A549 (cell line): ENCODE measurements at regions not wholly inside any gene's neighbourhood (a gene's known extent, or its start where the extent isn't known, plus 50 kb on each side); places are given as distances from the start of the nearest gene placed in this dataset.
"Not testable (repeated sequence)": the region's sequence is repeated elsewhere in the genome, so short reads cannot be mapped to it uniquely, and the experiment has no call there.

Experiments
- EP300 ChIP-seq, 2 experiments: fragments of >200 bp; sonication (Bioruptor Twin); formaldehyde crosslinking; IDR thresholded peaks; 2 replicates in 1 of 2; 3 replicates in 1 of 2; pipeline ENCODE4 v1.6.1; 2016 to 2017
- HDAC2 ChIP-seq: fragments of 200-600 bp; sonication (generic); IDR thresholded peaks from 2 replicates; pipeline ENCODE4 v1.6.1; 2016
- RFX5 ChIP-seq: fragments of 450-650 bp; IDR thresholded peaks from 2 replicates; pipeline ENCODE4 v1.7.1; 2014; ENCODE audit warnings: antibody characterized with exemption, mild to moderate bottlenecking, moderate library complexity
- TF ChIP-seq, protein P1 (sequence below): fragments of 450-650 bp; IDR thresholded peaks from 2 replicates; pipeline ENCODE4 v1.6.1; 2014; ENCODE audit warnings: antibody characterized with exemption
- TF ChIP-seq, protein P2 (sequence below): fragments of >200 bp; sonication (Bioruptor Twin); formaldehyde crosslinking; IDR thresholded peaks from 3 replicates; pipeline ENCODE4 v1.5.1; 2016
- TF ChIP-seq, protein P3 (sequence below): fragments of 200-600 bp; sonication (generic); IDR thresholded peaks from 2 replicates; pipeline ENCODE4 v1.6.1; 2016; ENCODE audit warnings: antibody characterized with exemption, mild to moderate bottlenecking, moderate library complexity

GRCh38 chr2:91844451-91844825 is 3026.8 kb upstream of the TEKT4 start:
- not testable (repeated sequence) for TF ChIP-seq EP300 (IDR thresholded peaks at IDR 0.05); RFX5; HDAC2
- TF ChIP-seq, protein P1, sequence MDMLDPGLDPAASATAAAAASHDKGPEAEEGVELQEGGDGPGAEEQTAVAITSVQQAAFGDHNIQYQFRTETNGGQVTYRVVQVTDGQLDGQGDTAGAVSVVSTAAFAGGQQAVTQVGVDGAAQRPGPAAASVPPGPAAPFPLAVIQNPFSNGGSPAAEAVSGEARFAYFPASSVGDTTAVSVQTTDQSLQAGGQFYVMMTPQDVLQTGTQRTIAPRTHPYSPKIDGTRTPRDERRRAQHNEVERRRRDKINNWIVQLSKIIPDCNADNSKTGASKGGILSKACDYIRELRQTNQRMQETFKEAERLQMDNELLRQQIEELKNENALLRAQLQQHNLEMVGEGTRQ = not testable (repeated sequence)
- TF ChIP-seq, protein P2, sequence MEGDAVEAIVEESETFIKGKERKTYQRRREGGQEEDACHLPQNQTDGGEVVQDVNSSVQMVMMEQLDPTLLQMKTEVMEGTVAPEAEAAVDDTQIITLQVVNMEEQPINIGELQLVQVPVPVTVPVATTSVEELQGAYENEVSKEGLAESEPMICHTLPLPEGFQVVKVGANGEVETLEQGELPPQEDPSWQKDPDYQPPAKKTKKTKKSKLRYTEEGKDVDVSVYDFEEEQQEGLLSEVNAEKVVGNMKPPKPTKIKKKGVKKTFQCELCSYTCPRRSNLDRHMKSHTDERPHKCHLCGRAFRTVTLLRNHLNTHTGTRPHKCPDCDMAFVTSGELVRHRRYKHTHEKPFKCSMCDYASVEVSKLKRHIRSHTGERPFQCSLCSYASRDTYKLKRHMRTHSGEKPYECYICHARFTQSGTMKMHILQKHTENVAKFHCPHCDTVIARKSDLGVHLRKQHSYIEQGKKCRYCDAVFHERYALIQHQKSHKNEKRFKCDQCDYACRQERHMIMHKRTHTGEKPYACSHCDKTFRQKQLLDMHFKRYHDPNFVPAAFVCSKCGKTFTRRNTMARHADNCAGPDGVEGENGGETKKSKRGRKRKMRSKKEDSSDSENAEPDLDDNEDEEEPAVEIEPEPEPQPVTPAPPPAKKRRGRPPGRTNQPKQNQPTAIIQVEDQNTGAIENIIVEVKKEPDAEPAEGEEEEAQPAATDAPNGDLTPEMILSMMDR = not testable (repeated sequence)
- TF ChIP-seq, protein P3, sequence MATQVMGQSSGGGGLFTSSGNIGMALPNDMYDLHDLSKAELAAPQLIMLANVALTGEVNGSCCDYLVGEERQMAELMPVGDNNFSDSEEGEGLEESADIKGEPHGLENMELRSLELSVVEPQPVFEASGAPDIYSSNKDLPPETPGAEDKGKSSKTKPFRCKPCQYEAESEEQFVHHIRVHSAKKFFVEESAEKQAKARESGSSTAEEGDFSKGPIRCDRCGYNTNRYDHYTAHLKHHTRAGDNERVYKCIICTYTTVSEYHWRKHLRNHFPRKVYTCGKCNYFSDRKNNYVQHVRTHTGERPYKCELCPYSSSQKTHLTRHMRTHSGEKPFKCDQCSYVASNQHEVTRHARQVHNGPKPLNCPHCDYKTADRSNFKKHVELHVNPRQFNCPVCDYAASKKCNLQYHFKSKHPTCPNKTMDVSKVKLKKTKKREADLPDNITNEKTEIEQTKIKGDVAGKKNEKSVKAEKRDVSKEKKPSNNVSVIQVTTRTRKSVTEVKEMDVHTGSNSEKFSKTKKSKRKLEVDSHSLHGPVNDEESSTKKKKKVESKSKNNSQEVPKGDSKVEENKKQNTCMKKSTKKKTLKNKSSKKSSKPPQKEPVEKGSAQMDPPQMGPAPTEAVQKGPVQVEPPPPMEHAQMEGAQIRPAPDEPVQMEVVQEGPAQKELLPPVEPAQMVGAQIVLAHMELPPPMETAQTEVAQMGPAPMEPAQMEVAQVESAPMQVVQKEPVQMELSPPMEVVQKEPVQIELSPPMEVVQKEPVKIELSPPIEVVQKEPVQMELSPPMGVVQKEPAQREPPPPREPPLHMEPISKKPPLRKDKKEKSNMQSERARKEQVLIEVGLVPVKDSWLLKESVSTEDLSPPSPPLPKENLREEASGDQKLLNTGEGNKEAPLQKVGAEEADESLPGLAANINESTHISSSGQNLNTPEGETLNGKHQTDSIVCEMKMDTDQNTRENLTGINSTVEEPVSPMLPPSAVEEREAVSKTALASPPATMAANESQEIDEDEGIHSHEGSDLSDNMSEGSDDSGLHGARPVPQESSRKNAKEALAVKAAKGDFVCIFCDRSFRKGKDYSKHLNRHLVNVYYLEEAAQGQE = not testable (repeated sequence)
